Inferior parietal cortex (tissue), 1 donor: ENCODE measurements at regions not wholly inside any gene's neighbourhood (a gene's known extent, or its start where the extent isn't known, plus 50 kb on each side); places are given as distances from the start of the nearest gene placed in this dataset.
A peak's percentile ranks its signal among the peaks of the same experiment; 100 is the strongest.

ENCODE experiments used
- DNase-seq: peaks from one replicate; pipeline ENCODE4 v3.0.0-alpha.2; 2016; ENCODE audit errors: extremely low spot score

- DNase-seq, result peak; percentile 60
Observed at GRCh38 chr2:15733867-15734673, 142.4 kb downstream of the DDX1 start.

GRCh38 chr2:15734674-15735483, 143.2 kb downstream of the DDX1 start:
- peak; percentile 45 for DNase-seq

GRCh38 chr2:15735484-15736326, 144.0 kb downstream of the DDX1 start:
- DNase-seq, result no peak

GRCh38 chr2:15736396-15737180, 144.9 kb downstream of the DDX1 start:
- no peak for DNase-seq

- no peak for DNase-seq
Observed at GRCh38 chr2:15737314-15738224, 145.9 kb downstream of the DDX1 start.

- no peak for DNase-seq
Observed at GRCh38 chr2:15738225-15738546, 146.5 kb downstream of the DDX1 start.

GRCh38 chr2:15738943-15739342, 147.3 kb downstream of the DDX1 start:
- DNase-seq, result no peak

GRCh38 chr2:15744820-15745219, 153.2 kb downstream of the DDX1 start:
- no peak for DNase-seq

GRCh38 chr2:15745350-15745749, 153.7 kb downstream of the DDX1 start:
- no peak for DNase-seq

- no peak for DNase-seq
Observed at GRCh38 chr2:15745907-15746702, 154.4 kb downstream of the DDX1 start.

GRCh38 chr2:15746703-15747550, 155.3 kb downstream of the DDX1 start:
- no peak for DNase-seq

- no peak for DNase-seq
Observed at GRCh38 chr2:15747603-15748471, 156.2 kb downstream of the DDX1 start.

GRCh38 chr2:15748736-15749323, 157.2 kb downstream of the DDX1 start:
- DNase-seq, result no peak

GRCh38 chr2:15749460-15750432, 158.1 kb downstream of the DDX1 start:
- DNase-seq, result no peak

- no peak for DNase-seq
Observed at GRCh38 chr2:15750433-15750814, 158.8 kb downstream of the DDX1 start.

GRCh38 chr2:15750822-15751329, 159.2 kb downstream of the DDX1 start:
- no peak for DNase-seq
